Neural progenitor cell (in vitro differentiated cells): ENCODE measurements at regions not wholly inside any gene's neighbourhood (a gene's known extent, or its start where the extent isn't known, plus 50 kb on each side); places are given as distances from the start of the nearest gene placed in this dataset.

Experiments used
- DNase-seq: peaks from one replicate; pipeline ENCODE4 v3.0.0-alpha.2; 2016; ENCODE audit warnings: low spot score
- H2AFZ ChIP-seq: fragments of 200-600 bp; sonication (generic); replicated peaks from 2 replicates; pipeline ENCODE4 v1.6.1; 2016; ENCODE audit warnings: antibody characterized with exemption
- H3F3A ChIP-seq: fragments of 200-600 bp; sonication (generic); 2 replicates; pipeline ENCODE4 v1.6.1; 2016; ENCODE audit warnings: antibody characterized with exemption, low read depth
- H3K27ac ChIP-seq: fragments of 200-600 bp; sonication (generic); 2 replicates; pipeline ENCODE4 v1.5.1; 2016; ENCODE audit warnings: mild to moderate bottlenecking
- H3K27me3 ChIP-seq: fragments of 200-600 bp; sonication (generic); 2 replicates; pipeline ENCODE4 v1.6.1; 2016; ENCODE audit warnings: mild to moderate bottlenecking, moderate library complexity
- H3K36me3 ChIP-seq: fragments of 200-600 bp; sonication (generic); 2 replicates; pipeline ENCODE4 v1.5.1; 2016
- H3K4me1 ChIP-seq: fragments of 200-600 bp; sonication (generic); 2 replicates; pipeline ENCODE4 v1.6.1; 2016; ENCODE audit warnings: mixed run types
- H3K4me2 ChIP-seq: fragments of 200-600 bp; sonication (generic); 2 replicates; pipeline ENCODE4 v1.6.1; 2016
- H3K4me3 ChIP-seq: fragments of 200-600 bp; sonication (generic); 2 replicates; pipeline ENCODE4 v1.5.1; 2016
- H3K79me2 ChIP-seq: fragments of 200-600 bp; sonication (generic); 2 replicates; pipeline ENCODE4 v1.6.1; 2016; ENCODE audit warnings: low read depth
- H3K9ac ChIP-seq: fragments of 200-600 bp; sonication (generic); 2 replicates; pipeline ENCODE4 v1.6.1; 2016
- H3K9me3 ChIP-seq: fragments of 200-600 bp; sonication (generic); 2 replicates; pipeline ENCODE4 v1.5.1; 2016; ENCODE audit warnings: low read depth
- H4K20me1 ChIP-seq: fragments of 200-600 bp; sonication (generic); 2 replicates; pipeline ENCODE4 v1.6.1; 2016; ENCODE audit warnings: low read depth
- H3K27ac Mint-ChIP-seq: 3 replicates; pipeline ENCODE4 v1.8.0; 2021; ENCODE audit warnings: mixed read lengths
- H3K27me3 Mint-ChIP-seq: 2 replicates; pipeline ENCODE4 v1.8.0; 2022; ENCODE audit warnings: low read depth, mild to moderate bottlenecking, inconsistent platforms, moderate library complexity, mixed read lengths; ENCODE audit not compliant: insufficient read depth
- H3K36me3 Mint-ChIP-seq: 3 replicates; pipeline ENCODE4 v1.8.0; 2021; ENCODE audit warnings: mixed read lengths
- H3K4me1 Mint-ChIP-seq: 3 replicates; pipeline ENCODE4 v1.8.0; 2021; ENCODE audit warnings: mixed read lengths
- H3K4me3 Mint-ChIP-seq: 3 replicates; pipeline ENCODE4 v1.8.0; 2021; ENCODE audit warnings: mild to moderate bottlenecking, moderate library complexity, mixed read lengths
- H3K9me3 Mint-ChIP-seq: 3 replicates; pipeline ENCODE4 v1.8.0; 2020; ENCODE audit warnings: mixed read lengths
- EZH2 ChIP-seq: fragments of 200-600 bp; sonication (generic); IDR thresholded peaks from 2 replicates; pipeline ENCODE4 v1.6.1; 2017; ENCODE audit warnings: antibody characterized with exemption, mild to moderate bottlenecking, moderate library complexity
- EZH2phosphoT487 ChIP-seq: fragments of 200-600 bp; sonication (generic); IDR thresholded peaks from 2 replicates; pipeline ENCODE4 v1.6.1; 2017; ENCODE audit warnings: antibody characterized with exemption
- TF ChIP-seq, protein P1 (sequence below): fragments of 200-600 bp; sonication (generic); IDR thresholded peaks from 2 replicates; pipeline ENCODE4 v1.5.1; 2017; ENCODE audit warnings: antibody characterized with exemption, mild to moderate bottlenecking

DNA sequence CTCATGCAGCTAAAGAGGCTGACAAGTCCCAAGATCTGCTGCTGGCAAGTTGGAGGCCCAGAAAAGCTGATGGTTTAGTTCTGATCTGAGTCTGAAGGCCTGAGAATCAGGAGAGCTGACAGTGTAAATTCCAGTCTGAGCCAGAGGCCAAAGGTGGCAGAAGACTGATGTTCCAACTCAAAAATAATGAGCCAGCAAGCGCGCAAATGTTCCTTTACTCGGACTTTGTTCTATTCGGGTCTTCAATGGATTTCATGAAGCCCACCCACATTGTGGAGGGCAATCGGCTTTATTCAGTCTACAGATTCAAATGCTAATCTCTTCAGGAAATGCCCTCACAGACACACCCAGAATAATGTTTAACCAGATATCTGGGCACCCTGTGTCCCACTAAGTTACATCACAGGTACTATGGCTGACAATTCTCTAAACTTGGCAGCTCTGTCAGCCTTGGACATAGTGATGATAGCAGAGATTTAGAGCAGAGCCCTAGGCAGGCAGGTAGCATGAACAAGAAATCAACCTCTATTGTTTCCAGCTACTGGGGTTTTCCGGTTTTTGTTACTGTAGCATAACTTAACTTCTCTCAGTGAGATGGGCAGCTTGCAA is 318.5 kb downstream of the HRH4 start:
- no peak overlapping the region for H3K4me3 ChIP-seq
- Mint-ChIP-seq H3K27me3 (peaks cover 3% of the 10 kb centered on the region), H3K36me3 (no peaks in the 10 kb centered on the region), H3K9me3 (peaks cover 2% of the 10 kb centered on the region), H3K4me1 (peaks cover 10% of the 10 kb centered on the region), H3K4me3 (no peak overlapping the region), H3K27ac (no peak overlapping the region)
- H3K36me3 ChIP-seq = no peaks in the 10 kb centered on the region
- no peaks in the 10 kb centered on the region for H3K79me2 ChIP-seq
- TF ChIP-seq, protein P1, sequence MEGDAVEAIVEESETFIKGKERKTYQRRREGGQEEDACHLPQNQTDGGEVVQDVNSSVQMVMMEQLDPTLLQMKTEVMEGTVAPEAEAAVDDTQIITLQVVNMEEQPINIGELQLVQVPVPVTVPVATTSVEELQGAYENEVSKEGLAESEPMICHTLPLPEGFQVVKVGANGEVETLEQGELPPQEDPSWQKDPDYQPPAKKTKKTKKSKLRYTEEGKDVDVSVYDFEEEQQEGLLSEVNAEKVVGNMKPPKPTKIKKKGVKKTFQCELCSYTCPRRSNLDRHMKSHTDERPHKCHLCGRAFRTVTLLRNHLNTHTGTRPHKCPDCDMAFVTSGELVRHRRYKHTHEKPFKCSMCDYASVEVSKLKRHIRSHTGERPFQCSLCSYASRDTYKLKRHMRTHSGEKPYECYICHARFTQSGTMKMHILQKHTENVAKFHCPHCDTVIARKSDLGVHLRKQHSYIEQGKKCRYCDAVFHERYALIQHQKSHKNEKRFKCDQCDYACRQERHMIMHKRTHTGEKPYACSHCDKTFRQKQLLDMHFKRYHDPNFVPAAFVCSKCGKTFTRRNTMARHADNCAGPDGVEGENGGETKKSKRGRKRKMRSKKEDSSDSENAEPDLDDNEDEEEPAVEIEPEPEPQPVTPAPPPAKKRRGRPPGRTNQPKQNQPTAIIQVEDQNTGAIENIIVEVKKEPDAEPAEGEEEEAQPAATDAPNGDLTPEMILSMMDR = no peak
- TF ChIP-seq EZH2 (no peak), EZH2phosphoT487 (no peak)
- H2AFZ ChIP-seq = no peak overlapping the region
- H4K20me1 ChIP-seq = no peaks in the 10 kb centered on the region
- H3K27me3 ChIP-seq = no peaks in the 10 kb centered on the region
- H3K4me1 ChIP-seq = peaks cover 8% of the 10 kb centered on the region
- no peak for DNase-seq
- H3K4me2 ChIP-seq = no peak overlapping the region
- H3K9ac ChIP-seq = no peak overlapping the region
- no peaks in the 10 kb centered on the region for H3K9me3 ChIP-seq
- no peak overlapping the region for H3K27ac ChIP-seq
- H3F3A ChIP-seq = no peaks in the 10 kb centered on the region

DNA sequence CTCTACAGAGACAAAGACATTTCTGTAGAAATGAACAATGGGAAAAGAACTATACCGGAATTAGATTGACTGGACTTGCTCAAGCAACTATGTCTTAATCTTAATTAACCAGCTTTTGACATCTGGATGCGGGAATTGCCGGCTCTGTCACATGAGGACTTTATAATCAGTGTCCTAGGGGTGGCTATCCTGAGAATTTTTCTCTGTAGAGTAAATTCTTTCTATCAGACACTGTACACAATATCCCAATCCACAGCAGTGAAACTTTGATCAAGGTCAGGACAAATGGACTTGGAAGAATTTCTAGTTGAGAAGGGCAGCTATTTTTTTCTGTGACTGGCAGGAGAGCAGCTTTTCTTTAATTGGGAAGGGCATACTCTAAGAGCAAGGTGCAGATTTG is 322.1 kb downstream of the HRH4 start:
- Mint-ChIP-seq H3K4me3 (no peak overlapping the region), H3K9me3 (peaks cover 6% of the 10 kb centered on the region), H3K36me3 (no peaks in the 10 kb centered on the region), H3K27ac (no peak overlapping the region), H3K27me3 (no peaks in the 10 kb centered on the region), H3K4me1 (peaks cover 10% of the 10 kb centered on the region)
- H3F3A ChIP-seq = no peaks in the 10 kb centered on the region
- no peaks in the 10 kb centered on the region for H3K27me3 ChIP-seq
- no peak overlapping the region for H3K4me2 ChIP-seq
- H3K9me3 ChIP-seq = no peaks in the 10 kb centered on the region
- no peak overlapping the region for H3K9ac ChIP-seq
- peaks cover 8% of the 10 kb centered on the region for H3K4me1 ChIP-seq
- H3K27ac ChIP-seq = no peak overlapping the region
- no peak for DNase-seq
- no peaks in the 10 kb centered on the region for H3K79me2 ChIP-seq
- H2AFZ ChIP-seq = no peak overlapping the region
- H3K36me3 ChIP-seq = no peaks in the 10 kb centered on the region
- no peak overlapping the region for H3K4me3 ChIP-seq
- no peak for TF ChIP-seq EZH2
- no peak for TF ChIP-seq EZH2phosphoT487
- TF ChIP-seq, protein P1 = no peak
- no peaks in the 10 kb centered on the region for H4K20me1 ChIP-seq

DNA sequence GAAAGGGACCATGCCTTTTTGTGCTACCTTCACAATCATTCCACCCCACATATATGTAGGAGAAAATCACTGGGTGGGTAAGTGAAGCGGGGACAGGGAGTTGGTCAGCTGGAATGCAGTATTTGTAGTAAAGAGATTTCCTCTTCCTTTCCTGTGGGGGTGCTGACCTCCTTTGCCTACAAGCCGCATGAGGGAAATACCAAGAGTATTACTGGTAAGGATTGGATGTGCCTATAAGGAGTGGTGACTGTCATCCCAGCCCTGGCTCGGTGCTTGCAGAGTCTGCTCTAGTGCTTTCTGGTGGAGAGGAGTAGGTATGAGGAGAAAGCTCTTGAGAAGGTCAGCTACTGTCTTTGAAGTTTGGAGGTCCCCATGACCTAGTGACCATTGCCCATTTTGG is 324.6 kb downstream of the HRH4 start:
- no peak overlapping the region for H3K4me3 Mint-ChIP-seq
- no peaks in the 10 kb centered on the region for H4K20me1 ChIP-seq
- TF ChIP-seq EZH2 (no peak), EZH2phosphoT487 (no peak)
- TF ChIP-seq, protein P1 = no peak
- no peak overlapping the region for H2AFZ ChIP-seq
- no peak overlapping the region for H3K4me3 ChIP-seq
- no peak overlapping the region for H3K4me2 ChIP-seq
- no peak overlapping the region for H3K9ac ChIP-seq
- no peak overlapping the region for H3K27ac Mint-ChIP-seq
- peaks cover 18% of the 10 kb centered on the region for H3K9me3 Mint-ChIP-seq
- H3K27me3 ChIP-seq = no peaks in the 10 kb centered on the region
- H3K27ac ChIP-seq = no peak overlapping the region
- H3K4me1 Mint-ChIP-seq = peaks cover 7% of the 10 kb centered on the region
- H3K36me3 Mint-ChIP-seq = peaks cover 2% of the 10 kb centered on the region
- H3K79me2 ChIP-seq = no peaks in the 10 kb centered on the region
- H3K4me1 ChIP-seq = peaks cover 8% of the 10 kb centered on the region
- H3K27me3 Mint-ChIP-seq = no peaks in the 10 kb centered on the region
- H3F3A ChIP-seq = no peaks in the 10 kb centered on the region
- no peaks in the 10 kb centered on the region for H3K9me3 ChIP-seq
- DNase-seq = no peak
- H3K36me3 ChIP-seq = no peaks in the 10 kb centered on the region
